ENCODE measurements at regions not wholly inside any gene's neighbourhood (a gene's known extent, or its start where the extent isn't known, plus 50 kb on each side); places are given as distances from the start of the nearest gene placed in this dataset.

GRCh38 chr10:104577861-104578521 lies 63.1 kb upstream of the SORCS3 start:
- in situ Hi-C loops (cut with HindIII; ENCODE audit: low pct_unique_long_range_greater_than_20kb, low sequenced_read_pairs) (no loop called here), intact Hi-C loops (cut with micrococcal nuclease; ENCODE audit: unreplicated experiment) (no loop called here)
- Histone ChIP-seq H3K4me3 (ENCODE audit: low read depth in 2 of 2, low read length in 2 of 2) (peak overlapping the region in 1 of 2 experiments; percentile 10; a peak in 1 of 4 replicates), H3K27ac (ENCODE audit: low read length) (peak overlapping the region; percentile 9; the same call in 1 of the 2 replicates), H3K27me3 (ENCODE audit: control insufficient read depth, insufficient read depth, low read length) (0 out of 2 replicates have a peak, but pooled peaks cover 2% of the 10 kb centered on the region), H3K4me1 (ENCODE audit: control insufficient read depth, insufficient read depth, low read length) (no peaks in the 10 kb centered on the region), H3K36me3 (ENCODE audit: control insufficient read depth, insufficient read depth, low read length) (no peaks in the 10 kb centered on the region), H3K9me3 (ENCODE audit: control insufficient read depth, insufficient read depth, low read depth, low read length) (no peaks in the 10 kb centered on the region)
- POLR2A ChIA-PET, result no interaction called here
- no TSS peak for BruUV-seq (replicated peaks)
- CTCF ChIA-PET, result no interaction called here
- TF ChIP-seq POLR2AphosphoS5 (IDR thresholded peaks at IDR 0.05; ENCODE audit: low read depth, low read length), result no peak
- TF ChIP-seq TCF7L2 (IDR thresholded peaks at IDR 0.05; ENCODE audit: low read depth, low read length), result no peak
- no peak for TF ChIP-seq REST (IDR thresholded peaks at IDR 0.05; ENCODE audit: insufficient read depth in 1 of 2, low read depth in 2 of 2, low read length in 1 of 2)
- no peak for TF ChIP-seq SIN3A (IDR thresholded peaks at IDR 0.05; ENCODE audit: borderline replicate concordance, insufficient read depth, low read depth, low read length)
- no peak for TF ChIP-seq CTCF (IDR thresholded peaks at IDR 0.05)
- no peak for DNase-seq (ENCODE audit: low read depth, low spot score)
- no peak for ATAC-seq

GRCh38 chr10:104578671-104579070 lies 62.4 kb upstream of the SORCS3 start:
- DNase-seq (ENCODE audit: low read depth, low spot score) (no peak), ATAC-seq (no peak)
- ChIA-PET POLR2A (no interaction called here), CTCF (no interaction called here)
- H3K27me3 ChIP-seq (ENCODE audit: control insufficient read depth, insufficient read depth, low read length), result 0 out of 2 replicates have a peak, but pooled peaks cover 2% of the 10 kb centered on the region
- in situ Hi-C loops (cut with HindIII; ENCODE audit: low pct_unique_long_range_greater_than_20kb, low sequenced_read_pairs), result no loop called here
- no peaks in the 10 kb centered on the region for H3K36me3 ChIP-seq (ENCODE audit: control insufficient read depth, insufficient read depth, low read length)
- H3K4me3 ChIP-seq (ENCODE audit: low read depth in 2 of 2, low read length in 2 of 2), result no peak overlapping the region
- intact Hi-C loops (cut with micrococcal nuclease; ENCODE audit: unreplicated experiment), result no loop called here
- no peaks in the 10 kb centered on the region for H3K4me1 ChIP-seq (ENCODE audit: control insufficient read depth, insufficient read depth, low read length)
- no TSS peak for BruUV-seq (replicated peaks)
- TF ChIP-seq REST (IDR thresholded peaks at IDR 0.05; ENCODE audit: insufficient read depth in 1 of 2, low read depth in 2 of 2, low read length in 1 of 2), result no peak
- TF ChIP-seq POLR2AphosphoS5 (IDR thresholded peaks at IDR 0.05; ENCODE audit: low read depth, low read length), result no peak
- no peak for TF ChIP-seq TCF7L2 (IDR thresholded peaks at IDR 0.05; ENCODE audit: low read depth, low read length)
- no peak for TF ChIP-seq SIN3A (IDR thresholded peaks at IDR 0.05; ENCODE audit: borderline replicate concordance, insufficient read depth, low read depth, low read length)
- TF ChIP-seq CTCF (IDR thresholded peaks at IDR 0.05), result no peak
- H3K27ac ChIP-seq (ENCODE audit: low read length), result no peak overlapping the region
- H3K9me3 ChIP-seq (ENCODE audit: control insufficient read depth, insufficient read depth, low read depth, low read length), result no peaks in the 10 kb centered on the region

Measured in Panc1 (cell line).